Natural killer cell (primary cell): ENCODE measurements at regions not wholly inside any gene's neighbourhood (a gene's known extent, or its start where the extent isn't known, plus 50 kb on each side); places are given as distances from the start of the nearest gene placed in this dataset.

Experiments
- ATAC-seq, 3 donors: fragments of 150-1000 bp in 2 of 3; fragments of 200-7000 bp in 1 of 3; cut with Tn5 transposase; 1 replicate in 1 of 3; 2 replicates in 2 of 3; pipeline ENCODE4 v1.10.0; 2021; ENCODE audit warnings: mild to moderate bottlenecking in 2 of 3, moderate library complexity in 2 of 3
- DNase-seq, 2 donors: peaks; one replicate each; pipeline versions ENCODE4 v3.0.0 to v3.0.0-alpha.2; 2013 to 2021; ENCODE audit warnings: mixed read lengths in 1 of 2
- H3K27ac ChIP-seq: one replicate; pipeline ENCODE4 v1.5.1; 2013; ENCODE audit warnings: mild to moderate bottlenecking, low read length
- H3K27me3 ChIP-seq: one replicate; pipeline ENCODE4 v1.6.1; 2013; ENCODE audit warnings: low read length; ENCODE audit not compliant: control insufficient read depth, insufficient read depth
- H3K36me3 ChIP-seq: one replicate; pipeline ENCODE4 v1.6.1; 2013; ENCODE audit warnings: low read length; ENCODE audit not compliant: control insufficient read depth, insufficient read depth
- H3K4me1 ChIP-seq: one replicate; pipeline ENCODE4 v1.6.1; 2013; ENCODE audit warnings: low read length; ENCODE audit not compliant: control insufficient read depth, insufficient read depth
- H3K4me3 ChIP-seq: one replicate; pipeline ENCODE4 v1.5.1; 2013; ENCODE audit warnings: low read length
- H3K9me3 ChIP-seq: one replicate; pipeline ENCODE4 v1.6.1; 2013; ENCODE audit warnings: low read length; ENCODE audit not compliant: control insufficient read depth, insufficient read depth
- H3K27ac Mint-ChIP-seq, 2 donors: one replicate each; pipeline ENCODE4 v1.8.0; 2022; ENCODE audit warnings: mild to moderate bottlenecking in 2 of 2, mixed read lengths in 2 of 2, moderate library complexity in 1 of 2
- H3K27me3 Mint-ChIP-seq, 2 donors: one replicate each; pipeline ENCODE4 v1.8.0; 2022; ENCODE audit warnings: low read depth in 2 of 2, mixed read lengths in 2 of 2
- H3K36me3 Mint-ChIP-seq: one replicate; pipeline ENCODE4 v1.8.0; 2022; ENCODE audit warnings: mixed read lengths
- H3K4me1 Mint-ChIP-seq, 2 donors: one replicate each; pipeline ENCODE4 v1.8.0; 2022; ENCODE audit warnings: mixed read lengths in 2 of 2
- H3K4me3 Mint-ChIP-seq: one replicate; pipeline ENCODE4 v1.8.0; 2022; ENCODE audit warnings: mild to moderate bottlenecking, moderate library complexity, mixed read lengths
- H3K9me3 Mint-ChIP-seq, 2 donors: one replicate each; pipeline ENCODE4 v1.8.0; 2022; ENCODE audit warnings: mixed read lengths in 2 of 2
- WGBS: methylation state at CpG from one replicate; pipeline ENCODE4 v1.1.7; 2013; ENCODE audit warnings: missing lambda C conversion rate; ENCODE audit not compliant: insufficient coverage; 5-methylcytosine and 5-hydroxymethylcytosine counted together
- intact Hi-C: fragments of 100-400 bp; cut with micrococcal nuclease; formaldehyde crosslinking; loops from one replicate; pipeline ENCODE4 v1.14.2; 2022
- TF ChIP-seq, protein P1 (sequence below): fragments of 200-600 bp; IDR thresholded peaks from one replicate; pipeline ENCODE4 v1.8.0; 2022; ENCODE audit warnings: antibody characterized with exemption

DNA sequence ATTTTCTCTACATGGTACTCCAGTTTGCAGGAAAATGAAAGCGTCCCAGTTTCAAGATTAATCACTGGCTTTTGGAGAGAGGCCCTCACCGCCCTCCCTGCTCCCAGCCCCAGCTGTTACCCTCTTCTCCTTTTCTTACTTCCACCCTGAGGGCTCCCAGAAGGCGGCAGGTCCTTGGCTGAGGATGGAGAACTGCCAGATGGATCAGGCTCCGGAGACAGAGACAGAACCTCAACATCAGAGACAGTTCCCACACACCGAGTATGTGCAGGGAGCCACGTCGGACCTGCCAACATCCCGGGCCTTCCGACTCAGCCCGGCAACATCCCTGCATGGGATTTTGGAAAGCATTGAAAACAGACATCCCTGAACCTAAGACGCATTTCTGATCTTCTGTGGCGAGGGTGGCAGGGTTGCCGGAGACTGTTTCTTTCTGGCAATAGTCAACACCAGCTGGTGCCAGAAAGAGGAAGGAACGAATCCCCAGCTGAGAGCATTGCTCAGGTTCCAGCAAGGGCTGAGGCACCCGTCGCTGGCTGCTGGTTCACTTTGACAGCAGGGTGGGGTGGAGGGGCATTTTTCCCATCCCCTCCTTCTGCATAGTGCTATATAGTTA, 467.1 kb downstream of the MIAT start:
- Mint-ChIP-seq H3K27ac (no peak overlapping the region), H3K36me3 (no peaks in the 10 kb centered on the region), H3K27me3 (peaks cover 19 to 21% of the 10 kb centered on the region in 2 donors), H3K9me3 (no peaks in the 10 kb centered on the region), H3K4me3 (no peak overlapping the region), H3K4me1 (no peaks in the 10 kb centered on the region)
- TF ChIP-seq, protein P1, sequence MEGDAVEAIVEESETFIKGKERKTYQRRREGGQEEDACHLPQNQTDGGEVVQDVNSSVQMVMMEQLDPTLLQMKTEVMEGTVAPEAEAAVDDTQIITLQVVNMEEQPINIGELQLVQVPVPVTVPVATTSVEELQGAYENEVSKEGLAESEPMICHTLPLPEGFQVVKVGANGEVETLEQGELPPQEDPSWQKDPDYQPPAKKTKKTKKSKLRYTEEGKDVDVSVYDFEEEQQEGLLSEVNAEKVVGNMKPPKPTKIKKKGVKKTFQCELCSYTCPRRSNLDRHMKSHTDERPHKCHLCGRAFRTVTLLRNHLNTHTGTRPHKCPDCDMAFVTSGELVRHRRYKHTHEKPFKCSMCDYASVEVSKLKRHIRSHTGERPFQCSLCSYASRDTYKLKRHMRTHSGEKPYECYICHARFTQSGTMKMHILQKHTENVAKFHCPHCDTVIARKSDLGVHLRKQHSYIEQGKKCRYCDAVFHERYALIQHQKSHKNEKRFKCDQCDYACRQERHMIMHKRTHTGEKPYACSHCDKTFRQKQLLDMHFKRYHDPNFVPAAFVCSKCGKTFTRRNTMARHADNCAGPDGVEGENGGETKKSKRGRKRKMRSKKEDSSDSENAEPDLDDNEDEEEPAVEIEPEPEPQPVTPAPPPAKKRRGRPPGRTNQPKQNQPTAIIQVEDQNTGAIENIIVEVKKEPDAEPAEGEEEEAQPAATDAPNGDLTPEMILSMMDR, result no peak
- intact Hi-C loops, result no loop called here
- ATAC-seq (no peak), DNase-seq (no peak)
- no peaks in the 10 kb centered on the region for H3K9me3 ChIP-seq
- H3K4me1 ChIP-seq, result no peaks in the 10 kb centered on the region
- H3K27ac ChIP-seq, result no peak overlapping the region
- no peaks in the 10 kb centered on the region for H3K36me3 ChIP-seq
- WGBS, result 10% methylated on average over 16 of the region's 16 CpGs
- no peaks in the 10 kb centered on the region for H3K27me3 ChIP-seq
- no peak overlapping the region for H3K4me3 ChIP-seq

DNA sequence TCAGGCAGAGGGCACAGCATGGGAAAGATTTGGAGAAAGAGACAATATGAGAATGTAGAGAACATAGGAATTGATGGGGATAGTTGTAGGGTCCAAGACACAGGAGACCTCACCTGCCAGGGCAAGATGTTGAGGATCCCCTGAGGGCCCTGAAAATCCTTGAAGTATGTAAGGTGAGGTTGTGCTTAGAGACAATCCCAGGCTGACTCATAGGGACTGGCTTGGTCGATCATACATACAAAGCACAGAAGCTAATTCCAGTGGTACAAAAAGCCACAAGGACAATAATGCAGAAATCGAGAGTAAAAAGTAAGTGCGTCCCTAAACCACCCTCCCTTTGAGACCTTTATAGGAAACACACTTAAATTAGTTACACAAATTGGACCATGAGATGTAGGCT, 468.2 kb downstream of the MIAT start:
- Mint-ChIP-seq H3K4me1 (no peaks in the 10 kb centered on the region), H3K27ac (no peak overlapping the region), H3K4me3 (no peak overlapping the region), H3K27me3 (peaks cover 19 to 21% of the 10 kb centered on the region in 2 donors), H3K36me3 (no peaks in the 10 kb centered on the region), H3K9me3 (no peaks in the 10 kb centered on the region)
- TF ChIP-seq, protein P1, result no peak
- 80% methylated on average over 3 of the region's 3 CpGs for WGBS
- Histone ChIP-seq H3K36me3 (no peaks in the 10 kb centered on the region), H3K4me1 (no peaks in the 10 kb centered on the region), H3K27me3 (no peaks in the 10 kb centered on the region), H3K27ac (no peak overlapping the region), H3K4me3 (no peak overlapping the region), H3K9me3 (no peaks in the 10 kb centered on the region)
- DNase-seq (no peak), ATAC-seq (no peak)
- intact Hi-C loops, result no loop called here

- Mint-ChIP-seq H3K4me1 (no peaks in the 10 kb centered on the region), H3K27ac (no peak overlapping the region), H3K4me3 (no peak overlapping the region), H3K36me3 (no peaks in the 10 kb centered on the region), H3K9me3 (no peaks in the 10 kb centered on the region), H3K27me3 (peaks cover 21 to 38% of the 10 kb centered on the region in 2 donors)
- ATAC-seq (no peak), DNase-seq (no peak)
- WGBS, result 83% methylated on average over 3 of the region's 5 CpGs
- Histone ChIP-seq H3K9me3 (no peaks in the 10 kb centered on the region), H3K4me3 (no peak overlapping the region), H3K27me3 (no peaks in the 10 kb centered on the region), H3K27ac (no peak overlapping the region), H3K4me1 (peaks cover 5% of the 10 kb centered on the region), H3K36me3 (no peaks in the 10 kb centered on the region)
- intact Hi-C loops, result no loop called here
- TF ChIP-seq, protein P1, result no peak
These were observed 470.5 kb downstream of the MIAT start for GRCh38 chr22:27127911-27128310.

GRCh38 chr22:27128461-27129085, 471.2 kb downstream of the MIAT start:
- Histone ChIP-seq H3K9me3 (no peaks in the 10 kb centered on the region), H3K4me3 (no peak overlapping the region), H3K4me1 (peaks cover 5% of the 10 kb centered on the region), H3K36me3 (no peaks in the 10 kb centered on the region), H3K27me3 (no peaks in the 10 kb centered on the region), H3K27ac (no peak overlapping the region)
- no peaks in the 10 kb centered on the region for H3K4me1 Mint-ChIP-seq
- no peak for DNase-seq
- no peak overlapping the region for H3K27ac Mint-ChIP-seq
- no peaks in the 10 kb centered on the region for H3K36me3 Mint-ChIP-seq
- no peaks in the 10 kb centered on the region for H3K9me3 Mint-ChIP-seq
- peaks cover 21 to 44% of the 10 kb centered on the region in 2 donors for H3K27me3 Mint-ChIP-seq
- TF ChIP-seq, protein P1, result no peak
- intact Hi-C loops, result no loop called here
- WGBS, result 64% methylated on average over 8 of the region's 9 CpGs
- H3K4me3 Mint-ChIP-seq, result no peak overlapping the region
- ATAC-seq, result no peak
